H1 (cell line): ENCODE measurements at regions not wholly inside any gene's neighbourhood (a gene's known extent, or its start where the extent isn't known, plus 50 kb on each side); places are given as distances from the start of the nearest gene placed in this dataset.

ENCODE experiments used
- BCL11A ChIP-seq, 2 experiments: IDR thresholded peaks; one replicate each; pipeline ENCODE4 v1.6.1; 2011; ENCODE audit warnings: low read depth in 2 of 2, low read length in 2 of 2, mild to moderate bottlenecking in 2 of 2
- EZH2 ChIP-seq: fragments of 200-600 bp; sonication (generic); IDR thresholded peaks from 2 replicates; pipeline ENCODE4 v1.7.1; 2012; ENCODE audit warnings: low read depth, mild to moderate bottlenecking, moderate library complexity, low read length, inconsistent platforms; ENCODE audit not compliant: severe bottlenecking
- TF ChIP-seq, protein P1 (sequence below): IDR thresholded peaks from 2 replicates; pipeline ENCODE4 v1.6.1; 2011; ENCODE audit warnings: low read depth, mild to moderate bottlenecking, low read length; ENCODE audit not compliant: insufficient read depth

GRCh38 chr16:5867250-5867649, 769.7 kb upstream of the EEF2KMT start (continued):
- no peak for TF ChIP-seq BCL11A (IDR thresholded peaks at IDR 0.05; ENCODE audit: low read depth in 2 of 2, low read length in 2 of 2)
- TF ChIP-seq EZH2: no peak
- TF ChIP-seq, protein P1, sequence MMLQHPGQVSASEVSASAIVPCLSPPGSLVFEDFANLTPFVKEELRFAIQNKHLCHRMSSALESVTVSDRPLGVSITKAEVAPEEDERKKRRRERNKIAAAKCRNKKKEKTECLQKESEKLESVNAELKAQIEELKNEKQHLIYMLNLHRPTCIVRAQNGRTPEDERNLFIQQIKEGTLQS: no peak
